ENCODE measurements at regions not wholly inside any gene's neighbourhood (a gene's known extent, or its start where the extent isn't known, plus 50 kb on each side); places are given as distances from the start of the nearest gene placed in this dataset.

DNA sequence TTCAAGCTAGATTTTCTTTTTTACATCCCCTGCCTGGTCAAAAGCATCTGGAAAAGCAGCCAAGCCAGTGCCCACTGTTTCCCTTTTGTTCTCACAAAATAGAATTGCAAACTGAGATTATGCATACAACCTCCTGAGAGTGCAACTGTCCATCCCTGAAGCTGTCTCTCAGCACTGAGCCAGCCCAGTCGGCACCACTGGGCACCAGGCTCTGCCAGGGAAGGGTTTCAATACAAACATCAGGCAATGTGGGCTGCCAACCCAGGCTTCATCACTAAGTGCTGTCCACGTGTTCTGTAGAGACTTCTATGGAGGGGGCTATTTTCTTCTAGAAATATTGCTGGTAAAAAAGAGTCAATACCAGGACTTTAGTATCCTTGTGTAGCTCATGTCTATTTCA, 356.3 kb upstream of the TBL1XR1 start:
- POLR2A ChIA-PET (ENCODE audit: partially characterized antibody), result interaction anchor here (0.6 kb wide), 1 partner anchor 148 kb away, joined by 4 read pairs; no protein-coding TSS in a partner anchor
- Histone ChIP-seq H3K27me3 (replicated peaks in 1 of 4; ENCODE audit: control insufficient read depth in 3 of 4, extremely low read depth in 1 of 4, insufficient read depth in 3 of 4, low read length in 3 of 4) (no peaks in the 10 kb centered on the region), H3K14ac (ENCODE audit: insufficient read length) (no peak overlapping the region), H3K23ac (ENCODE audit: insufficient read length) (no peak overlapping the region), H2AK5ac (ENCODE audit: low read depth, low read length) (no peak overlapping the region), H2AFZ (ENCODE audit: low read length) (no peak overlapping the region), H2BK5ac (ENCODE audit: low read depth, low read length) (no peak overlapping the region), H3K4me2 (ENCODE audit: insufficient read depth in 1 of 2, low read depth in 2 of 2, low read length in 2 of 2) (no peak overlapping the region), H2BK15ac (ENCODE audit: low read length) (no peak overlapping the region), H3K36me3 (ENCODE audit: control insufficient read depth in 2 of 4, insufficient read depth in 4 of 4, low read length in 3 of 4) (no peaks in the 10 kb centered on the region), H3K18ac (ENCODE audit: extremely low read depth, low read length) (0 out of 2 replicates have a peak overlapping the region, but pooled peaks have one; percentile 13), H3K4ac (replicated peaks; ENCODE audit: insufficient read length, low read depth, low read length) (no peak overlapping the region), H2BK120ac (replicated peaks; ENCODE audit: low read depth, low read length) (no peak overlapping the region), H4K91ac (replicated peaks; ENCODE audit: insufficient read length, low read length) (no peak overlapping the region), H4K20me1 (replicated peaks in 1 of 2; ENCODE audit: control insufficient read depth in 1 of 2, insufficient read depth in 2 of 2, low read length in 2 of 2) (no peaks in the 10 kb centered on the region), H3K4me3 (ENCODE audit: extremely low read depth in 1 of 4, insufficient read depth in 2 of 4, low read depth in 3 of 4, low read length in 4 of 4) (no peak overlapping the region), H3K56ac (replicated peaks; ENCODE audit: insufficient read length, low read depth, low read length) (no peak overlapping the region), H3K9me3 (ENCODE audit: insufficient read depth in 2 of 2, low read depth in 1 of 2, low read length in 1 of 2) (no peaks in the 10 kb centered on the region), H4K8ac (ENCODE audit: extremely low read depth, insufficient read depth, low read length) (no peak overlapping the region), H3K4me1 (replicated peaks in 1 of 4; ENCODE audit: control insufficient read depth in 3 of 4, insufficient read depth in 4 of 4, low read length in 3 of 4) (peaks cover 2 to 15% (median 6%) of the 10 kb centered on the region in 4 experiments; a peak in 4 of 7 replicates), H3K23me2 (ENCODE audit: low read depth, low read length) (no peaks in the 10 kb centered on the region), H3K27ac (ENCODE audit: low read depth, low read length) (no peak overlapping the region), H2BK12ac (ENCODE audit: low read depth, low read length) (no peak overlapping the region), H3K9ac (replicated peaks in 1 of 4; ENCODE audit: extremely low read depth in 1 of 4, low read depth in 3 of 4, low read length in 3 of 4) (no peak overlapping the region), H4K5ac (ENCODE audit: insufficient read length, low read depth, low read length) (no peak overlapping the region), H2BK20ac (ENCODE audit: low read length) (no peak overlapping the region), H3K79me1 (ENCODE audit: low read depth, low read length) (no peaks in the 10 kb centered on the region), H3K79me2 (ENCODE audit: control insufficient read depth in 1 of 2, insufficient read depth in 2 of 2, low read length in 2 of 2) (no peaks in the 10 kb centered on the region)
- DNase-seq (ENCODE audit: low read depth in 1 of 2, low spot score in 2 of 2), result no peak
- no peak for FAIRE-seq
- WGBS, 2 experiments (ENCODE audit: extremely low coverage in 1 of 2, insufficient coverage in 1 of 2, insufficient read length in 1 of 2, insufficient replicate concordance in 2 of 2, low coverage in 1 of 2, low lambda C conversion rate in 2 of 2, missing lambda C conversion rate in 1 of 2), result 66% methylated on average over 2 of the region's 2 CpGs; no CpG with 5 or more reads in 1 of the 2 experiments
- CTCF ChIA-PET (ENCODE audit: partially characterized antibody), result interaction anchor here (0.7 kb wide), 1 partner anchor 105 kb away, joined by 3 read pairs; no protein-coding TSS in a partner anchor
- no peak for TF ChIP-seq BACH1 (IDR thresholded peaks at IDR 0.05; ENCODE audit: low read length)
- no peak for TF ChIP-seq CREB1 (IDR thresholded peaks at IDR 0.05)
- no peak for TF ChIP-seq BCL11A (IDR thresholded peaks at IDR 0.05; ENCODE audit: low read depth in 2 of 2, low read length in 2 of 2)
- no peak for TF ChIP-seq CHD1 (IDR thresholded peaks at IDR 0.05; ENCODE audit: low read depth, low read length)
- TF ChIP-seq SIN3A (conservative IDR thresholded peaks at IDR 0.05 in 1 of 2, IDR thresholded peaks at IDR 0.05 in 1 of 2; ENCODE audit: low read depth in 1 of 2, low read length in 2 of 2), result no peak
- TF ChIP-seq BRCA1 (IDR thresholded peaks at IDR 0.05; ENCODE audit: low read depth, low read length), result no peak
- no peak for TF ChIP-seq KDM5A (IDR thresholded peaks at IDR 0.05; ENCODE audit: low read length)
- TF ChIP-seq SP4 (IDR thresholded peaks at IDR 0.05; ENCODE audit: low read length), result no peak
- no peak for TF ChIP-seq ZNF274 (IDR thresholded peaks at IDR 0.05; ENCODE audit: borderline replicate concordance, extremely low read depth, low read length)
